ENCODE measurements at regions not wholly inside any gene's neighbourhood (a gene's known extent, or its start where the extent isn't known, plus 50 kb on each side); places are given as distances from the start of the nearest gene placed in this dataset.

GRCh38 chr3:178083906-178084866, 452.1 kb upstream of the KCNMB2 start:
- TF ChIP-seq CTCF (conservative IDR thresholded peaks at IDR 0.05 in 1 of 2, IDR thresholded peaks at IDR 0.05 in 1 of 2; ENCODE audit: extremely low read depth in 1 of 2, insufficient read depth in 1 of 2, low read depth in 1 of 2, low read length in 2 of 2) (peak; percentile 55 to 67), EZH2 (IDR thresholded peaks at IDR 0.05; ENCODE audit: borderline replicate concordance, low read length) (no peak)

Data from mammary epithelial cell (primary cell).